GM19324 (cell line): ENCODE measurements at regions not wholly inside any gene's neighbourhood (a gene's known extent, or its start where the extent isn't known, plus 50 kb on each side); places are given as distances from the start of the nearest gene placed in this dataset.
"Not testable (repeated sequence)": the region's sequence is repeated elsewhere in the genome, so short reads cannot be mapped to it uniquely, and the experiment has no call there.

Experiments
- ATAC-seq: cut with Tn5 transposase; IDR thresholded peaks from one replicate; pipeline ENCODE4 v1.9.1; 2021; ENCODE audit warnings: mild to moderate bottlenecking, moderate library complexity; ENCODE audit not compliant: unreplicated experiment, low FRiP score

DNA sequence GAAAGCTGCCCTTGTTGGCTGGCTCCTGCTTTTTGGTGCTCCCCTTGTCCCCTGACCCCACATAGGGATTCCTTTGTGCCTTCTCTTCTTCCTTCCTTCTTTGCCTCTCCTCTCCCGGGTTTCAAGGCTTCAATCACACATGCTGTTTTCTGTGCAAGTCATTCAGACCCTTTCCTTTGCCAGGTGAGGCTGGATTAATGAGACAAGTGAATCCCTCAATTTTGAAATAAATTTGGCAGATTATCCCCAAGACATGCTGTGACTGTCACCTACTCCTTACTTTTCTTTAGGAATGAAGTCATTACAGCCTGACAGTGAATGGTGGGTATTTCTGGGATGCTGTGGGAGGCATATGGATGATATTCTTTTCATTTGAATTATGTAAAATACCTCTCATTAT lies 259.0 kb upstream of the RGMA start:
- ATAC-seq, result no peak

DNA sequence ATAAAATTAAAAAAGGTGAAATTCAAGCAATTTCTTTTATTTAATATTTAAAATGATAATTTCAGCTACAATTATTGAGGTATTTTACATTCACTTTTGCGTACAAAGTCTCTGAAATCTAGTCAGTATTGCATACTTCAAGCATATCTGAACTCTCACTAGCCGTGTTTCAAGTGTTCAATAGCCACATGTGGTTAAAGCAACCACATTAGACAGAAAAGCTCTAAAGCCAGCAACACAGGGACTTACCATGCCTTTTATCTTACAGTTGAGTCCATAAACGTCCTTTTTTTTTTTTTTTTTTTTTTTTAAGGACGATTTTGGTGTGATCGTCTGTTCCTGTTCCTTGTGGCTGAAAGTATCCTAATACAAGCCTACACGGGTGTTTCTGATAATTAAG lies 257.0 kb upstream of the RGMA start:
- ATAC-seq, result no peak

- ATAC-seq, result not testable (repeated sequence)
These were observed 254.4 kb upstream of the RGMA start for GRCh38 chr15:93343402-93343801.

GRCh38 chr15:93341164-93341563 lies 252.2 kb upstream of the RGMA start:
- ATAC-seq, result no peak

DNA sequence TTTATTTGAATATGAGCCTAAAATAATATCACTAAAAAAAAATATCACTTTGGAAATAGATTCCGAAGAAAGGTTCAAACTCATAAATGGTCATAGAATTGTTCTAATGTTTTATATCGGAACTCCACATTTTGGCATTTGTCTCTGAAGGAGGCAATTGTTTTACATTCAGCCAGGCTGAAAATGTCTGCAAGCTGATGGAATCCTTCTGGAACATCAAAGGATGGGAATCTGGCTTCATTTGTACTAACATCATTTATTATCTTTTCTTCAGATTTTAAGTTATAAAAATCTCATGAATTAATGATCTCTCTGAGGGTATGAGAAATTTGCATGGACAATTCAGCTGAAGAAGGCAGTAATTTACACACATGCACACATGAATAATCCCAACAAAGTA lies 251.4 kb upstream of the RGMA start:
- ATAC-seq, result no peak

DNA sequence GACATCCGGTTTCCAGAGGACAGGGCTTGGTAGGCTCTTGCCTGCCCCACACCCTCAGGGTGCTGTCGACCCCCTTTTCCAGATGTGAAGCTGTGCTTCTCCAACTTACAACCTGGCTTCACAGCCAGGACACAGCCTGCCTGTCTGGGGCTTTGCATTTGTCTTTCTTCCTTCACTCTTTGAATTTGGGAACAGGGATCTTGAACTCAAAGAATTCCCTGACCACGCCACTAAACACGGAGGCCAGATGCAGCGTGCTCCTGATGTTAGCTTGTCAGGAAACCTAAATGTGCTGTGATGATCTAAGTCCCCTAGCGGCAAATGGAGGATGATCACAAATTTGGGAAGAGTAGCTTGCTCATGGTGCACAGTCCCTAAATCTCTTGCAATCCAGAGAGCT lies 244.8 kb upstream of the RGMA start:
- ATAC-seq, result no peak

DNA sequence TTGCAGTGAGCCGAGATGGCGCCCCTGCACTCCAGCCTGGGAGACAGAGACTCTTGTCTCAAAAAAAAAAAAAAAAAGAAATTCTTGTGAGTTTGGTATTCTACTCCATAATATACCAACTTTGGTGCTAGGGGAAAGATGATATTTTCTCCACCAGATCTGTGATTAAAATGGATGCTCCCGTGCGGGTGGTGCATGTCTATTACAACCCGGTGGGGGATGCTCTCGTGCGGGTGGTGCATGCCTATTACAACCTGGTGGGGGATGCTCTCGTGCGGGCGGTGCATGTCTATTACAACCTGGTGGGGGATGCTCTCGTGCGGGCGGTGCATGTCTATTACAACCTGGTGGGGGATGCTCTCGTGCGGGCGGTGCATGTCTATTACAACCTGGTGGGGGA lies 244.1 kb upstream of the RGMA start:
- not testable (repeated sequence) for ATAC-seq

GRCh38 chr15:93332168-93332553 lies 243.2 kb upstream of the RGMA start:
- no peak for ATAC-seq

GRCh38 chr15:93331545-93332167 lies 242.6 kb upstream of the RGMA start:
- ATAC-seq, result no peak

DNA sequence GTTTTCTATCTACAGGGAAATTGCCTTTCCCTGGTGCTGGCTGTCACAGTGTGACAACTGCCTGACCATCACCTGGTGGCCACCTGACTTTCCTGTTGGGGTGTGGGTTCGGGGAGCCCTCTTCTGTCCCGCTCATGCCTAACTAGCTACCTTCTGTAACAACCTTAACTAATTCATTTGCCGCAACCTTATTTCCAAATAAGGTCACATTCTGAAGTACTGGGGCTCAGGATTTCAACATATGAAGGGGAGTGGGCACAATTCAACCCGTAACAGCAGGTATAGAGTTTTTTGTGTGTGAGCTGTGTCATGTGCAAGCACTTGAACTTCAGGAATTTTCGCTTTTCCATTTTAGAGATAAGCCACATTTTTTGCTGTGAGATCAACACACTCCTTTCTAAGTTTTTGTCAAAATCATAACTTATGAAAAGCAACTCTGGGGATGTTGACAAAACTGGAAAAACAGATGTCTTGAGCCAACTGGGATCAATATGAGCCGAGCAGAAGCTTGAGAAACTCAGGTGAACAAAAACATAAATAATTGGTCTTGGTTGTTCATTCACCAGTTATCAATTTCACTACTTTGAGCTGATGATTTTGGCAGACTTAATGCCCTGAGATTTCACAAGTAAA lies 242.0 kb upstream of the RGMA start:
- no peak for ATAC-seq

DNA sequence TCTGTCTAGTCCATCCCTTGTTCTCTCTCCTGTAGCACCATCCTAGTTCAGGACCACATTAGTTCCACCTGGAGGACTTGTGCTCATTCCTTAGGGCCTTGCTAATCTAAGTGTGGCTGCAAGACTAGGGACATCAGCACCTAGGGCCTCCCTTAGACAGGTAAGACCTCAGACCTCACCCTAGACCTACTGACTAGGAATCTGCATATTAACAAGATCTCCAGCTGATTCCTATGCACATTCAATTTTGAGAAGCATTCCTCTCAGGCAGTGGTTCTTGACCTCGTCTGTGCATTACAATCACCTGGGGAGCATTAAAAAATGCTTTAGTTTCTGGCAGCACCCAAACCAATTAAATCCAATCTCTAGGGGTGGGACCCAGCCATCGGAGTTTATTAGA lies 238.4 kb upstream of the RGMA start:
- no peak for ATAC-seq

- ATAC-seq, result no peak
These were observed 235.4 kb upstream of the RGMA start for GRCh38 chr15:93324186-93324975.

GRCh38 chr15:93321881-93322282 lies 232.9 kb upstream of the RGMA start:
- no peak for ATAC-seq

GRCh38 chr15:93319121-93319814 lies 230.3 kb upstream of the RGMA start:
- ATAC-seq, result no peak

DNA sequence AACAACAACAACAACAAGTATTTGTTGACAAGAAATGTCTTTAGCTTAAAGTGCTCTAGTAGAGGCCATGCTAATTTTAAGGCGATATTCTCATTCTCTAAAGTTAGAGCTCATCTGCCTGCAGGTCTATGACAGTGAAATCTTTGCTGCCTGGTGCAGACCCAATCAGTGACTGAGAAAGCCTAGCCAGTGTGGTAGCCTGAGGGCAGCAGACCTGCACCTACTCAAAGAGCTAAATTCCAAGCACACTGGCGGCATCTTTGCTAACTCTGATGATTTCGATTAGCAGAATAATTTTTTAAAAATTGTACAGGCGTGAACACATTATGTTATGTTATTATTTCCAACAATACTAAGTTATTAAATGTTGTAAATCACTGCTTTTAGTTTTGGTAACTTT lies 228.8 kb upstream of the RGMA start:
- ATAC-seq, result no peak

DNA sequence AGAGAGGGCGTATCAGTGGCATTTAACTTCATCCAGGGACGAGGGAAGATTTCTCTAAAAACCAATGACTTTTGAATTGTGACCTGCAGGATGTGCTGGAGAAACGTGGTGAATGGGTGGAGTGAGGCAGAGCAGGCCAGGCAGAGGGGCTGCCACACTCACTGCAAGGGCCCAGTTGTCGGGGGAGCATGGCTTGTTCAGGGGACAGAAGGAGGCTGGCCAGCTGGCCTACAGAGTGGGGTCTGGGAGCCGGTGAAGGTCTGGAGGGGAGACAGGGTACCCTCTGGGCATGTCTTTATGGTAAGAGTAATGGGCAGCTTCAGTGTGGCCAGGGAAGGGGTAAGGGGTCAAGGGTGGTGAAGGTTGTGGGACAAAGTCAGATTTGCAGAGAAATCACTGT lies 225.2 kb upstream of the RGMA start:
- ATAC-seq, result no peak

GRCh38 chr15:93312891-93313486 lies 224.0 kb upstream of the RGMA start:
- no peak for ATAC-seq

GRCh38 chr15:93311620-93312019 lies 222.6 kb upstream of the RGMA start:
- no peak for ATAC-seq

- no peak for ATAC-seq
These were observed 219.1 kb upstream of the RGMA start for GRCh38 chr15:93308026-93308690.

DNA sequence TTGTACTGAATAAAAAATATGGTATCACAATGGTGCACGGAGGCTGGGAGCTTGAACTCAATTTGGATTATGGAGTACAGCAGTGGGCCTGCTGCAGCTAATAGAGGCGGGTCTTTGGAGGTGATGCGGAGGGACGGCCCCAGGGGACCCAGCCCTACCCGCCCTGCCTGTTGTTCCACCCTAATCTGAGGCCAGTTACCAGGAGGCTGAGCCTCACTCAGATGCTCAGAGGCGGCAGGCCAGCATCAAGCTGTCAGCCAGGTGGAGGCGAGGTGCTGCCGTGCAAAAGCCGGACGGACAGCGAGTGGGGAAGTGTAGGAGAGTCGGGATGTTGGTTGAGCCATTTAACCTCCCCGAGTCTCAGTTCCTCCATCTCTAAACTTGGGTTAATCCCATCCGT lies 218.5 kb upstream of the RGMA start:
- no peak for ATAC-seq
